H1 (cell line): ENCODE measurements at regions not wholly inside any gene's neighbourhood (a gene's known extent, or its start where the extent isn't known, plus 50 kb on each side); places are given as distances from the start of the nearest gene placed in this dataset.

Experiments used
- CTCF ChIA-PET: fragments of 300-600 bp; sonication (Branson Sonifier 250); formaldehyde crosslinking; loops from one replicate; lab custom pipeline; 2021; ENCODE audit not compliant: partially characterized antibody; lab: Charles Lee
- POLR2A ChIA-PET: fragments of 300-600 bp; sonication (Branson Sonifier 250); formaldehyde crosslinking; loops from one replicate; lab custom pipeline; 2021; ENCODE audit warnings: inconsistent platforms; ENCODE audit not compliant: partially characterized antibody; lab: Charles Lee
- DNase-seq, 2 experiments: peaks; one replicate each; pipeline versions ENCODE4 v3.0.0 to v3.0.0-alpha.2; 2010 to 2022; ENCODE audit warnings: low spot score in 2 of 2, low read depth in 1 of 2, mixed read lengths in 1 of 2
- FAIRE-seq: peaks from 2 replicates; lab custom pipeline; 2011; peaks lifted over from hg19 to GRCh38; lab: Jason Lieb, UNC
- H2AFZ ChIP-seq: 2 replicates; pipeline ENCODE4 v1.8.1; 2012; ENCODE audit warnings: low read length, inconsistent platforms
- H2AK5ac ChIP-seq: 2 replicates; pipeline ENCODE4 v1.6.1; 2013; ENCODE audit warnings: low read depth, low read length
- H2BK120ac ChIP-seq: replicated peaks from 2 replicates; pipeline ENCODE3; 2013; ENCODE audit warnings: low read depth, low read length, inconsistent platforms
- H2BK12ac ChIP-seq: 2 replicates; pipeline ENCODE4 v1.6.1; 2013; ENCODE audit warnings: low read depth, low read length
- H2BK15ac ChIP-seq: 2 replicates; pipeline ENCODE4 v1.6.1; 2013; ENCODE audit warnings: low read length
- H2BK20ac ChIP-seq: 2 replicates; pipeline ENCODE4 v1.6.1; 2013; ENCODE audit warnings: low read length
- H2BK5ac ChIP-seq: 2 replicates; pipeline ENCODE4 v1.6.1; 2013; ENCODE audit warnings: low read depth, low read length
- H3K14ac ChIP-seq: 2 replicates; pipeline ENCODE4 v1.6.1; 2013; ENCODE audit warnings: inconsistent platforms; ENCODE audit not compliant: insufficient read length
- H3K18ac ChIP-seq: 2 replicates; pipeline ENCODE4 v1.6.1; 2013; ENCODE audit warnings: low read length; ENCODE audit errors: extremely low read depth
- H3K23ac ChIP-seq: 2 replicates; pipeline ENCODE4 v1.6.1; 2013; ENCODE audit warnings: inconsistent platforms; ENCODE audit not compliant: insufficient read length
- H3K23me2 ChIP-seq: 2 replicates; pipeline ENCODE4 v1.6.1; 2013; ENCODE audit warnings: low read depth, low read length
- H3K27ac ChIP-seq: 2 replicates; pipeline ENCODE4 v1.6.1; 2011; ENCODE audit warnings: low read depth, low read length, inconsistent platforms
- H3K27me3 ChIP-seq, 4 experiments: replicated peaks in 1 of 4; 1 replicate in 1 of 4; 2 replicates in 3 of 4; pipeline versions ENCODE4 v1.6.1 to v1.8.1; 2011 to 2013; ENCODE audit warnings: low read length in 3 of 4, mild to moderate bottlenecking in 3 of 4, inconsistent platforms in 2 of 4, mixed read lengths in 2 of 4, moderate library complexity in 1 of 4; ENCODE audit not compliant: control insufficient read depth in 3 of 4, insufficient read depth in 3 of 4; ENCODE audit errors: extremely low read depth in 1 of 4
- H3K36me3 ChIP-seq, 4 experiments: 2 replicates each; pipeline versions ENCODE4 v1.6.1 to v1.8.1; 2011 to 2013; ENCODE audit warnings: mild to moderate bottlenecking in 4 of 4, low read length in 3 of 4, moderate library complexity in 2 of 4, control low read depth in 1 of 4, inconsistent platforms in 1 of 4; ENCODE audit not compliant: insufficient read depth in 4 of 4, control insufficient read depth in 2 of 4
- H3K4ac ChIP-seq: replicated peaks from 2 replicates; pipeline ENCODE3; 2013; ENCODE audit warnings: low read length, low read depth, mixed read lengths, inconsistent platforms; ENCODE audit not compliant: insufficient read length
- H3K4me1 ChIP-seq, 4 experiments: replicated peaks in 1 of 4; 1 replicate in 1 of 4; 2 replicates in 3 of 4; pipeline versions ENCODE4 v1.6.1 to v1.8.1; 2011 to 2013; ENCODE audit warnings: low read length in 3 of 4, inconsistent platforms in 2 of 4, mixed read lengths in 1 of 4; ENCODE audit not compliant: insufficient read depth in 4 of 4, control insufficient read depth in 3 of 4
- H3K4me2 ChIP-seq, 2 experiments: 2 replicates each; pipeline versions ENCODE4 v1.6.1 to v1.8.1; 2011 to 2013; ENCODE audit warnings: low read depth in 2 of 2, low read length in 2 of 2, control low read depth in 1 of 2, inconsistent platforms in 1 of 2, mild to moderate bottlenecking in 1 of 2; ENCODE audit not compliant: insufficient read depth in 1 of 2
- H3K4me3 ChIP-seq, 4 experiments: fragments of 200-600, 300-600 bp in 1 of 4; sonication (generic), shearing (Covaris generic), sonication (Bioruptor Twin) in 1 of 4; 2 replicates each; pipeline versions ENCODE4 v1.5.1 to v1.8.1; 2011 to 2016; ENCODE audit warnings: low read length in 4 of 4, low read depth in 3 of 4, control low read depth in 2 of 4, inconsistent platforms in 2 of 4, mild to moderate bottlenecking in 2 of 4, mixed read lengths in 1 of 4, moderate library complexity in 1 of 4; ENCODE audit not compliant: insufficient read depth in 2 of 4; ENCODE audit errors: extremely low read depth in 1 of 4
- H3K56ac ChIP-seq: replicated peaks from 2 replicates; pipeline ENCODE3; 2013; ENCODE audit warnings: low read depth, mild to moderate bottlenecking, mixed read lengths, low read length, inconsistent platforms; ENCODE audit not compliant: insufficient read length
- H3K79me1 ChIP-seq: 2 replicates; pipeline ENCODE4 v1.6.1; 2013; ENCODE audit warnings: low read depth, low read length, control low read depth
- H3K79me2 ChIP-seq, 2 experiments: 2 replicates each; pipeline versions ENCODE4 v1.6.1 to v1.8.1; 2012 to 2013; ENCODE audit warnings: low read length in 2 of 2, mild to moderate bottlenecking in 2 of 2, inconsistent platforms in 1 of 2; ENCODE audit not compliant: insufficient read depth in 2 of 2, control insufficient read depth in 1 of 2
- H3K9ac ChIP-seq, 4 experiments: replicated peaks in 1 of 4; 1 replicate in 1 of 4; 2 replicates in 3 of 4; pipeline versions ENCODE4 v1.6.1 to v1.8.1; 2011 to 2013; ENCODE audit warnings: low read depth in 3 of 4, low read length in 3 of 4, control low read depth in 2 of 4, mild to moderate bottlenecking in 2 of 4, moderate library complexity in 2 of 4, inconsistent platforms in 1 of 4; ENCODE audit errors: extremely low read depth in 1 of 4
- H3K9me3 ChIP-seq, 2 experiments: 2 replicates each; pipeline versions ENCODE4 v1.6.1 to v1.8.1; 2012 to 2013; ENCODE audit warnings: mild to moderate bottlenecking in 2 of 2, moderate library complexity in 2 of 2, control low read depth in 1 of 2, inconsistent platforms in 1 of 2, low read depth in 1 of 2, low read length in 1 of 2, mixed read lengths in 1 of 2; ENCODE audit not compliant: insufficient read depth in 2 of 2
- H4K20me1 ChIP-seq, 2 experiments: replicated peaks in 1 of 2; 2 replicates each; pipeline versions ENCODE3 to v1.8.1; 2011 to 2013; ENCODE audit warnings: inconsistent platforms in 2 of 2, low read length in 2 of 2, mild to moderate bottlenecking in 1 of 2; ENCODE audit not compliant: insufficient read depth in 2 of 2, control insufficient read depth in 1 of 2
- H4K5ac ChIP-seq: 2 replicates; pipeline ENCODE4 v1.6.1; 2013; ENCODE audit warnings: low read length, low read depth, mixed read lengths, inconsistent platforms; ENCODE audit not compliant: insufficient read length
- H4K8ac ChIP-seq: 2 replicates; pipeline ENCODE4 v1.8.0; 2013; ENCODE audit warnings: mild to moderate bottlenecking, moderate library complexity, low read length, inconsistent platforms; ENCODE audit not compliant: insufficient read depth; ENCODE audit errors: extremely low read depth
- H4K91ac ChIP-seq: replicated peaks from 2 replicates; pipeline ENCODE3; 2013; ENCODE audit warnings: low read length, mixed read lengths, inconsistent platforms; ENCODE audit not compliant: insufficient read length
- YY1 ChIP-seq: IDR thresholded peaks from 2 replicates; pipeline ENCODE4 v1.6.1; 2011; ENCODE audit warnings: low read depth, mild to moderate bottlenecking, low read length
- WGBS, 2 experiments: shearing (Covaris generic) in 1 of 2; methylation state at CpG; one replicate each; pipeline versions ENCODE4 v1.1.6 to v1.1.7; 2013 to 2015; ENCODE audit warnings: low lambda C conversion rate in 2 of 2, mixed read lengths in 2 of 2, inconsistent platforms in 1 of 2, low coverage in 1 of 2, missing lambda C conversion rate in 1 of 2; ENCODE audit not compliant: insufficient replicate concordance in 2 of 2, insufficient coverage in 1 of 2, insufficient read length in 1 of 2; ENCODE audit errors: extremely low coverage in 1 of 2, missing lambda C conversion rate in 1 of 2; 5-methylcytosine and 5-hydroxymethylcytosine counted together

DNA sequence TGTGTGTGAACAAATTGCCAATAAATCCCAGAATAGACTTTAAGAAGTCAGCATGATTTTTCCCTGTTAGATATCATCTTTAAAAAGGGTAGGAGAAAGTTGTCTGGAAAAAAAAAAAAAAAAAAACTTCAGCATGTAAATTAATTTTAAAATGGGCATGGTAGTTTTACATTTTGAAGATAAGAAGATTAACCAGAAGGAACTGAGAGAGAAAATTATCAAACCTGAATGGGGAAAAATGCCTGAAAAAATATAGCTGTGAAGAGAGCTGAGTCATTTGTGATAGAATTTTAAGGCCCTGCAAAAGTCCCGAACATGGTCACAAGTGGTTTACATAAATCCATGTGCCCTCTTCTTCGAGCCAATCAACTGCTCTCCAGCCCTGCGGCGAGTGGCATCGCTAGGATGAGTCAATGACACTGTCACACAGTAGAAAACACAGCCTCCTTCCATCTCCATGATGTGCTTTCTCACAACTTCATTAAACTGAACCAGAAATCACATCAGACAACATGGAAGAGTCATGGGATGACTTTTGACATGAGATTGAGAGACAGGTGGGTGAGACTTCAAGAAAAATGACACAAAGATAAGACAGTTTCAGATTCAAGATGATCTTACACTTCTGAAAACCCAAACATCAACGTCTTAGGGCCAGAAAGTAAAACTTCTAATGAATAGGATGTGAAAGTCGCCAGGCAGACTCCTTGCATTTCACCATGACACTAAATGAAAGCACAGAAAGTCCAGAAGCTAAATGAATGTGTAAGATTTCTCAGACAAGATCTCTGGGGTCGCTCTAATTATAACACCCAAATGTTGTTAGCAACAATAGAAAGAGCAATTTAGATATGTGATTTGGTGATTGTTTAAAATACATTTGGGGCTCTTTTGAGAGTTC, 273.0 kb upstream of the ID2 start:
- Histone ChIP-seq H3K18ac (no peak overlapping the region), H3K4me1 (peaks cover 0 to 3% (median 0%) of the 10 kb centered on the region in 4 experiments; a peak in 1 of 7 replicates), H2BK120ac (no peak overlapping the region), H4K20me1 (no peaks in the 10 kb centered on the region), H3K27ac (no peak overlapping the region), H3K9ac (no peak overlapping the region), H3K23me2 (no peaks in the 10 kb centered on the region), H4K8ac (no peak overlapping the region), H2AK5ac (no peak overlapping the region), H2BK20ac (no peak overlapping the region), H3K79me2 (no peaks in the 10 kb centered on the region), H3K23ac (no peak overlapping the region), H3K27me3 (no peaks in the 10 kb centered on the region), H3K36me3 (no peaks in the 10 kb centered on the region), H3K79me1 (no peaks in the 10 kb centered on the region), H3K9me3 (no peaks in the 10 kb centered on the region), H3K4me2 (no peak overlapping the region), H3K56ac (no peak overlapping the region), H2AFZ (no peak overlapping the region), H2BK5ac (no peak overlapping the region), H2BK15ac (no peak overlapping the region), H3K14ac (no peak overlapping the region), H2BK12ac (no peak overlapping the region), H4K91ac (no peak overlapping the region), H4K5ac (no peak overlapping the region), H3K4ac (no peak overlapping the region), H3K4me3 (no peak overlapping the region)
- DNase-seq (no peak), FAIRE-seq (no peak)
- WGBS, 2 experiments, result 92% methylated on average over 8 of the region's 8 CpGs; no CpG with 5 or more reads in 1 of the 2 experiments
- no peak for TF ChIP-seq YY1
- ChIA-PET POLR2A (no interaction called here), CTCF (interaction anchor here (0.6 to 1.2 kb wide), 3 partner anchors 48 to 285 kb away, joined by 3 to 4 read pairs (median 3); no protein-coding TSS in a partner anchor)
